ENCODE measurements at regions not wholly inside any gene's neighbourhood (a gene's known extent, or its start where the extent isn't known, plus 50 kb on each side); places are given as distances from the start of the nearest gene placed in this dataset.

DNA sequence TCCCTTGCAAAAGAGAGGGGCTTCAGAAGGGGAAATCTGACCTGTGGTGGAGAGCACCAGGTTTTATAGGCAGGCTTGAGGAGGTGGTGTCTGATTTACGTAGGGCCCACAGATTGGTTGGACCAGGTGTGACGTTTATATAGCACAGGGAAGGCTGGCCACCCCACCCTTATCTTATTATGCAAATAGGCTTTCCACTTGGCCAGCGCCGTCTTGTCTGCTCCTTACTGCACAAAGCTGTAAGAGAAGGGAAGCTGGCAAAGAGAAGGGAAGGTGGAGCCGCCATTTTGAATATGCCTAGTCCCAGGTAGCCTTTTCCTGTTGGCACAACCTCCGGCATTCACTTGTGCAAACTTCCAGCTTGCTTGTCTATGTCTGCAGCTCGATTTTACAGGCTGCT lies 221.4 kb downstream of the GATA3 start:
- TF ChIP-seq POLR2A (IDR thresholded peaks at IDR 0.05; ENCODE audit: low read length) (no peak), GATA1 (IDR thresholded peaks at IDR 0.05; ENCODE audit: low read depth, low read length) (no peak)
